ENCODE measurements at regions not wholly inside any gene's neighbourhood (a gene's known extent, or its start where the extent isn't known, plus 50 kb on each side); places are given as distances from the start of the nearest gene placed in this dataset.

GRCh38 chr6:66861007-66861541 is 1154.0 kb upstream of the EYS start:
- TF ChIP-seq EP300 (IDR thresholded peaks at IDR 0.05; ENCODE audit: borderline replicate concordance) (no peak), TEAD4 (IDR thresholded peaks at IDR 0.05) (no peak), EGR1 (IDR thresholded peaks at IDR 0.05) (no peak), RAD21 (IDR thresholded peaks at IDR 0.05; ENCODE audit: low read depth) (no peak), USF1 (IDR thresholded peaks at IDR 0.05) (no peak), REST (IDR thresholded peaks at IDR 0.05; ENCODE audit: low read depth) (no peak), TAF1 (IDR thresholded peaks at IDR 0.05; ENCODE audit: low read depth) (no peak), FOXM1 (IDR thresholded peaks at IDR 0.05; ENCODE audit: borderline replicate concordance, low read depth) (no peak), TCF12 (IDR thresholded peaks at IDR 0.05; ENCODE audit: low read depth) (no peak), CREB1 (IDR thresholded peaks at IDR 0.05; ENCODE audit: low read depth) (no peak), MAX (IDR thresholded peaks at IDR 0.05) (no peak), NFIC (IDR thresholded peaks at IDR 0.05) (no peak), YY1 (IDR thresholded peaks at IDR 0.05; ENCODE audit: low read depth) (no peak), CEBPB (IDR thresholded peaks at IDR 0.05) (no peak), ZBTB7A (IDR thresholded peaks at IDR 0.05; ENCODE audit: low read depth) (no peak)

GRCh38 chr6:66860328-66860727 is 1153.3 kb upstream of the EYS start:
- no peak for TF ChIP-seq NFIC (IDR thresholded peaks at IDR 0.05)
- no peak for TF ChIP-seq YY1 (IDR thresholded peaks at IDR 0.05; ENCODE audit: low read depth)
- no peak for TF ChIP-seq TAF1 (IDR thresholded peaks at IDR 0.05; ENCODE audit: low read depth)
- no peak for TF ChIP-seq EP300 (IDR thresholded peaks at IDR 0.05; ENCODE audit: borderline replicate concordance)
- TF ChIP-seq MAX (IDR thresholded peaks at IDR 0.05), result no peak
- no peak for TF ChIP-seq FOXM1 (IDR thresholded peaks at IDR 0.05; ENCODE audit: borderline replicate concordance, low read depth)
- no peak for TF ChIP-seq REST (IDR thresholded peaks at IDR 0.05; ENCODE audit: low read depth)
- no peak for TF ChIP-seq ZBTB7A (IDR thresholded peaks at IDR 0.05; ENCODE audit: low read depth)
- TF ChIP-seq CREB1 (IDR thresholded peaks at IDR 0.05; ENCODE audit: low read depth), result no peak
- TF ChIP-seq RAD21 (IDR thresholded peaks at IDR 0.05; ENCODE audit: low read depth), result no peak
- TF ChIP-seq USF1 (IDR thresholded peaks at IDR 0.05), result no peak
- TF ChIP-seq EGR1 (IDR thresholded peaks at IDR 0.05), result no peak
- TF ChIP-seq TCF12 (IDR thresholded peaks at IDR 0.05; ENCODE audit: low read depth), result no peak
- TF ChIP-seq TEAD4 (IDR thresholded peaks at IDR 0.05), result no peak
- no peak for TF ChIP-seq CEBPB (IDR thresholded peaks at IDR 0.05)

GRCh38 chr6:66858196-66858595 is 1151.2 kb upstream of the EYS start:
- TF ChIP-seq FOXM1 (IDR thresholded peaks at IDR 0.05; ENCODE audit: borderline replicate concordance, low read depth), result no peak
- TF ChIP-seq RAD21 (IDR thresholded peaks at IDR 0.05; ENCODE audit: low read depth), result no peak
- no peak for TF ChIP-seq EGR1 (IDR thresholded peaks at IDR 0.05)
- no peak for TF ChIP-seq TAF1 (IDR thresholded peaks at IDR 0.05; ENCODE audit: low read depth)
- TF ChIP-seq EP300 (IDR thresholded peaks at IDR 0.05; ENCODE audit: borderline replicate concordance), result no peak
- no peak for TF ChIP-seq USF1 (IDR thresholded peaks at IDR 0.05)
- no peak for TF ChIP-seq YY1 (IDR thresholded peaks at IDR 0.05; ENCODE audit: low read depth)
- TF ChIP-seq MAX (IDR thresholded peaks at IDR 0.05), result no peak
- no peak for TF ChIP-seq CREB1 (IDR thresholded peaks at IDR 0.05; ENCODE audit: low read depth)
- TF ChIP-seq ZBTB7A (IDR thresholded peaks at IDR 0.05; ENCODE audit: low read depth), result no peak
- TF ChIP-seq CEBPB (IDR thresholded peaks at IDR 0.05), result no peak
- TF ChIP-seq TCF12 (IDR thresholded peaks at IDR 0.05; ENCODE audit: low read depth), result no peak
- no peak for TF ChIP-seq REST (IDR thresholded peaks at IDR 0.05; ENCODE audit: low read depth)
